IMR-90 (cell line): ENCODE measurements at regions not wholly inside any gene's neighbourhood (a gene's known extent, or its start where the extent isn't known, plus 50 kb on each side); places are given as distances from the start of the nearest gene placed in this dataset.

Experiments
- ATAC-seq: fragments of 200-7000 bp; cut with Tn5 transposase; 2 replicates; pipeline ENCODE4 v1.9.1; 2020; ENCODE audit warnings: low read depth, mild to moderate bottlenecking, moderate library complexity
- BruUV-seq: library from RNA; stranded (reverse); fragments of 400-500 nt; replicated peaks from 2 replicates; lab custom pipeline; 2021; lab: Mats Ljungman, UMichigan
- CTCF ChIA-PET: fragments of 300-600 bp; formaldehyde crosslinking; extraction: SDS; loops from one replicate; lab custom pipeline; 2021; ENCODE audit warnings: antibody characterized with exemption; lab: Yijun Ruan, JAX
- POLR2A ChIA-PET: fragments of 300-600 bp; sonication (Branson Sonifier 250); formaldehyde crosslinking; loops from one replicate; lab custom pipeline; 2022; ENCODE audit warnings: antibody characterized with exemption; ENCODE audit not compliant: unreplicated experiment; lab: Charles Lee
- DNase-seq: peaks from one replicate; pipeline ENCODE4 v3.0.0; 2013
- H2AFZ ChIP-seq: replicated peaks from 2 replicates; pipeline ENCODE3; 2013; ENCODE audit warnings: low read length, mild to moderate bottlenecking; ENCODE audit not compliant: poor library complexity
- H2AK5ac ChIP-seq: 2 replicates; pipeline ENCODE4 v1.6.1; 2013; ENCODE audit warnings: low read depth, low read length, inconsistent platforms
- H2AK9ac ChIP-seq: replicated peaks from 2 replicates; pipeline ENCODE3; 2013; ENCODE audit warnings: mild to moderate bottlenecking, low read depth, low read length, moderate library complexity; ENCODE audit not compliant: poor library complexity
- H2BK120ac ChIP-seq: 2 replicates; pipeline ENCODE4 v1.6.1; 2013; ENCODE audit warnings: low read depth, low read length, inconsistent platforms
- H2BK15ac ChIP-seq: 3 replicates; pipeline ENCODE4 v1.6.1; 2013; ENCODE audit warnings: low read depth, low read length, inconsistent platforms
- H2BK20ac ChIP-seq: 2 replicates; pipeline ENCODE4 v1.6.1; 2013; ENCODE audit warnings: low read depth, mild to moderate bottlenecking, inconsistent platforms, low read length, moderate library complexity
- H2BK5ac ChIP-seq: 2 replicates; pipeline ENCODE4 v1.6.1; 2013; ENCODE audit warnings: mild to moderate bottlenecking, low read depth, low read length, inconsistent platforms; ENCODE audit not compliant: poor library complexity, severe bottlenecking
- H3K14ac ChIP-seq: replicated peaks from 2 replicates; pipeline ENCODE4 v1.6.1; 2013; ENCODE audit warnings: low read depth, low read length, inconsistent platforms
- H3K18ac ChIP-seq: 2 replicates; pipeline ENCODE4 v1.6.1; 2013; ENCODE audit warnings: low read depth, low read length, control low read depth
- H3K23ac ChIP-seq: 2 replicates; pipeline ENCODE4 v1.6.1; 2013; ENCODE audit warnings: low read depth, low read length, inconsistent platforms
- H3K27ac ChIP-seq: 2 replicates; pipeline ENCODE4 v1.5.1; 2013; ENCODE audit warnings: mild to moderate bottlenecking, control low read depth, low read length; ENCODE audit not compliant: insufficient read depth
- H3K27me3 ChIP-seq: 2 replicates; pipeline ENCODE4 v1.6.1; 2013; ENCODE audit warnings: low read length; ENCODE audit not compliant: control insufficient read depth, insufficient read depth
- H3K36me3 ChIP-seq: 2 replicates; pipeline ENCODE4 v1.6.1; 2013; ENCODE audit warnings: low read length, mixed read lengths; ENCODE audit not compliant: control insufficient read depth, insufficient read depth
- H3K4ac ChIP-seq: 2 replicates; pipeline ENCODE4 v1.6.1; 2013; ENCODE audit warnings: low read depth, low read length, inconsistent platforms
- H3K4me1 ChIP-seq: 2 replicates; pipeline ENCODE4 v1.6.1; 2013; ENCODE audit warnings: low read length, mixed read lengths; ENCODE audit not compliant: control insufficient read depth, insufficient read depth
- H3K4me2 ChIP-seq: 2 replicates; pipeline ENCODE4 v1.6.1; 2013; ENCODE audit warnings: low read depth, mild to moderate bottlenecking, control low read depth, low read length, moderate library complexity
- H3K4me3 ChIP-seq: 2 replicates; pipeline ENCODE4 v1.5.1; 2013; ENCODE audit warnings: low read depth, mild to moderate bottlenecking, control low read depth, low read length, moderate library complexity; ENCODE audit not compliant: insufficient read depth
- H3K56ac ChIP-seq: 2 replicates; pipeline ENCODE4 v1.6.1; 2013; ENCODE audit warnings: low read length, inconsistent platforms; ENCODE audit not compliant: insufficient read depth; ENCODE audit errors: extremely low read depth
- H3K79me1 ChIP-seq, 2 experiments: 2 replicates each; pipeline ENCODE4 v1.6.1; 2013; ENCODE audit warnings: low read length in 2 of 2, inconsistent platforms in 1 of 2, low read depth in 1 of 2
- H3K9ac ChIP-seq: 2 replicates; pipeline ENCODE4 v1.6.1; 2013; ENCODE audit warnings: low read depth, low read length, control low read depth
- H3K9me1 ChIP-seq: 2 replicates; pipeline ENCODE4 v1.6.1; 2013; ENCODE audit warnings: low read length, inconsistent platforms; ENCODE audit not compliant: insufficient read depth
- H3K9me3 ChIP-seq: 2 replicates; pipeline ENCODE4 v1.6.1; 2013; ENCODE audit warnings: low read length; ENCODE audit not compliant: control insufficient read depth, insufficient read depth
- H4K20me1 ChIP-seq: 2 replicates; pipeline ENCODE4 v1.6.1; 2013; ENCODE audit warnings: low read length, inconsistent platforms; ENCODE audit not compliant: insufficient read depth
- H4K5ac ChIP-seq: 2 replicates; pipeline ENCODE4 v1.6.1; 2013; ENCODE audit warnings: mild to moderate bottlenecking, low read depth, low read length, control low read depth
- H4K8ac ChIP-seq, 2 experiments: 2 replicates each; pipeline ENCODE4 v1.6.1; 2013; ENCODE audit warnings: low read depth in 2 of 2, low read length in 2 of 2, control low read depth in 1 of 2, inconsistent platforms in 1 of 2
- H4K91ac ChIP-seq: 2 replicates; pipeline ENCODE4 v1.6.1; 2013; ENCODE audit warnings: low read depth, low read length, inconsistent platforms; ENCODE audit not compliant: insufficient read depth
- CHD1 ChIP-seq: IDR thresholded peaks from 2 replicates; pipeline ENCODE4 v1.6.1; 2012; ENCODE audit warnings: low read depth, low read length, improper control_type of control experiment
- dilution Hi-C: fragments of 300-500 bp; cut with HindIII; formaldehyde crosslinking; loops from one replicate; pipeline ENCODE4 v1.14.3; 2018; ENCODE audit warnings: low sequenced_read_pairs; ENCODE audit not compliant: unreplicated experiment
- in situ Hi-C: fragments of 300-500 bp; cut with MboI; formaldehyde crosslinking; loops from 3 replicates; pipeline ENCODE4 v1.14.3; 2019; ENCODE audit warnings: low sequenced_read_pairs, inconsistent platforms, mixed read lengths
- intact Hi-C: fragments of 100-400 bp; cut with micrococcal nuclease; formaldehyde crosslinking; loops from 2 replicates; pipeline ENCODE4 v1.10.0; 2022

DNA sequence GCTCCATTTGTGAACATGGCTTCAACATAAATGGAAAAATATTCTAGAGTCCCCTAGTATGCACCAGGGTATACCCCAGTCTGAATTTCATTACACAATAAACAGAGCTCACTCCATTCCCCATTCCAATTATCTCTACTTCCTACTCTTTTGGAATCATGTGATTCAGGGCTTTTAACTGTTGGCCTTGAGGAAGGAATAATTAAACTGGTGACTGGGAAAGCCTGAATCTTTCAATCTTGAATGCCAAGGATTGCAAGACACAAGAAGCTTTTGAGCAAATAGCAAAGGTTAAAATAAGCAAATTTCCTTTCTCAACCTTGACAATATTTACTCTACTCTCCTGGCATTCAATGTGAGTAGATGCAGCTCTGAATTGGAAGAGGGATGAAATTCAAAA lies 77.5 kb upstream of the INPP4B start:
- no peak overlapping the region for H3K23ac ChIP-seq
- H3K18ac ChIP-seq, result no peak overlapping the region
- H3K4ac ChIP-seq, result no peak overlapping the region
- no peaks in the 10 kb centered on the region for H3K79me1 ChIP-seq
- no peak overlapping the region for H2BK15ac ChIP-seq
- intact Hi-C loops (loop anchor here (10.0 kb wide), 1 partner anchor 149 kb away; no protein-coding TSS in a partner anchor), dilution Hi-C loops (no loop called here), in situ Hi-C loops (no loop called here)
- DNase-seq (no peak), ATAC-seq (no peak)
- H3K56ac ChIP-seq, result no peak overlapping the region
- H2AK5ac ChIP-seq, result no peak overlapping the region
- no peak overlapping the region for H3K4me3 ChIP-seq
- no peak overlapping the region for H2BK5ac ChIP-seq
- no peak overlapping the region for H3K9ac ChIP-seq
- H2BK120ac ChIP-seq, result no peak overlapping the region
- no peak overlapping the region for H4K5ac ChIP-seq
- TF ChIP-seq CHD1, result no peak
- H3K9me3 ChIP-seq, result no peaks in the 10 kb centered on the region
- H2AFZ ChIP-seq, result no peak overlapping the region
- H3K4me2 ChIP-seq, result no peak overlapping the region
- no peak overlapping the region for H2AK9ac ChIP-seq
- CTCF ChIA-PET, result no interaction called here
- no peaks in the 10 kb centered on the region for H4K20me1 ChIP-seq
- POLR2A ChIA-PET, result no interaction called here
- no peaks in the 10 kb centered on the region for H3K27me3 ChIP-seq
- H3K27ac ChIP-seq, result no peak overlapping the region
- no peaks in the 10 kb centered on the region for H3K9me1 ChIP-seq
- no peak overlapping the region for H4K8ac ChIP-seq
- no peak overlapping the region for H4K91ac ChIP-seq
- no peak overlapping the region for H3K14ac ChIP-seq
- H3K4me1 ChIP-seq, result no peaks in the 10 kb centered on the region
- BruUV-seq, result no TSS peak
- H3K36me3 ChIP-seq, result no peaks in the 10 kb centered on the region
- no peak overlapping the region for H2BK20ac ChIP-seq
